HFFc6 (cell line): ENCODE measurements at regions not wholly inside any gene's neighbourhood (a gene's known extent, or its start where the extent isn't known, plus 50 kb on each side); places are given as distances from the start of the nearest gene placed in this dataset.

ENCODE experiments used
- DNase-seq: peaks from one replicate; pipeline ENCODE4 v3.0.0-alpha.2; 2018
- H3K27ac Mint-ChIP-seq: 2 replicates; pipeline ENCODE4 v1.8.0; 2020; ENCODE audit warnings: mild to moderate bottlenecking, mixed read lengths
- H3K27me3 Mint-ChIP-seq: 2 replicates; pipeline ENCODE4 v1.8.0; 2021; ENCODE audit warnings: mild to moderate bottlenecking, moderate library complexity, mixed read lengths; ENCODE audit not compliant: insufficient read depth
- H3K36me3 Mint-ChIP-seq: 2 replicates; pipeline ENCODE4 v1.8.0; 2021; ENCODE audit warnings: low read depth, mixed read lengths
- H3K4me1 Mint-ChIP-seq: 2 replicates; pipeline ENCODE4 v1.8.0; 2020; ENCODE audit warnings: low read depth, mixed read lengths
- H3K4me3 Mint-ChIP-seq: 2 replicates; pipeline ENCODE4 v1.8.0; 2020; ENCODE audit warnings: mild to moderate bottlenecking, moderate library complexity, mixed read lengths
- H3K9me3 Mint-ChIP-seq: 2 replicates; pipeline ENCODE4 v1.8.0; 2020; ENCODE audit warnings: mild to moderate bottlenecking, mixed read lengths
- TF ChIP-seq, protein P1 (sequence below): fragments of 200-600 bp; sonication (generic); IDR thresholded peaks from 2 replicates; pipeline ENCODE4 v1.5.0; 2021; ENCODE audit warnings: antibody characterized with exemption, mild to moderate bottlenecking

DNA sequence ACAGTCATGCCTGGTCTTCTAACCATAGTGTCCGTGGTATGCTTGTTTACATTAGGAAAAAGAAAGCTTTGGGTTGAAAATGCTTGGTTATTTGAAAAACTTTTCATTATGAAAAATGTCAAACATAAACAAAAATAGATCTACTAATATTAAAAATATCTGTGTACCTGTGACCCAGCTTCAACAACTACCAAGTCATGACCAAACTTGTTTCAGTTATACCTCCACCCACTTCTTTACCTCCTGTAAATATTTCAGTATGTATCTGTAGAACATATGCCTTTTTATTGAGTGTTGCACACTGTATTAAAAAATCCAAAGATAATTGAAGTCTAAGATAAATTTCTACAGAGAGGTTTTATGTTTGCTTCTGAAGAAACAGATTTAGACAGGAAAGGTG, 153.7 kb upstream of the GYPA start:
- peaks cover 15% of the 10 kb centered on the region; the same call in 1 of the 2 replicates for H3K4me1 Mint-ChIP-seq
- H3K27me3 Mint-ChIP-seq = no peaks in the 10 kb centered on the region
- H3K27ac Mint-ChIP-seq = no peak overlapping the region
- no peaks in the 10 kb centered on the region for H3K36me3 Mint-ChIP-seq
- H3K4me3 Mint-ChIP-seq = no peak overlapping the region
- H3K9me3 Mint-ChIP-seq = no peaks in the 10 kb centered on the region
- no peak for DNase-seq
- TF ChIP-seq, protein P1, sequence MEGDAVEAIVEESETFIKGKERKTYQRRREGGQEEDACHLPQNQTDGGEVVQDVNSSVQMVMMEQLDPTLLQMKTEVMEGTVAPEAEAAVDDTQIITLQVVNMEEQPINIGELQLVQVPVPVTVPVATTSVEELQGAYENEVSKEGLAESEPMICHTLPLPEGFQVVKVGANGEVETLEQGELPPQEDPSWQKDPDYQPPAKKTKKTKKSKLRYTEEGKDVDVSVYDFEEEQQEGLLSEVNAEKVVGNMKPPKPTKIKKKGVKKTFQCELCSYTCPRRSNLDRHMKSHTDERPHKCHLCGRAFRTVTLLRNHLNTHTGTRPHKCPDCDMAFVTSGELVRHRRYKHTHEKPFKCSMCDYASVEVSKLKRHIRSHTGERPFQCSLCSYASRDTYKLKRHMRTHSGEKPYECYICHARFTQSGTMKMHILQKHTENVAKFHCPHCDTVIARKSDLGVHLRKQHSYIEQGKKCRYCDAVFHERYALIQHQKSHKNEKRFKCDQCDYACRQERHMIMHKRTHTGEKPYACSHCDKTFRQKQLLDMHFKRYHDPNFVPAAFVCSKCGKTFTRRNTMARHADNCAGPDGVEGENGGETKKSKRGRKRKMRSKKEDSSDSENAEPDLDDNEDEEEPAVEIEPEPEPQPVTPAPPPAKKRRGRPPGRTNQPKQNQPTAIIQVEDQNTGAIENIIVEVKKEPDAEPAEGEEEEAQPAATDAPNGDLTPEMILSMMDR = no peak

DNA sequence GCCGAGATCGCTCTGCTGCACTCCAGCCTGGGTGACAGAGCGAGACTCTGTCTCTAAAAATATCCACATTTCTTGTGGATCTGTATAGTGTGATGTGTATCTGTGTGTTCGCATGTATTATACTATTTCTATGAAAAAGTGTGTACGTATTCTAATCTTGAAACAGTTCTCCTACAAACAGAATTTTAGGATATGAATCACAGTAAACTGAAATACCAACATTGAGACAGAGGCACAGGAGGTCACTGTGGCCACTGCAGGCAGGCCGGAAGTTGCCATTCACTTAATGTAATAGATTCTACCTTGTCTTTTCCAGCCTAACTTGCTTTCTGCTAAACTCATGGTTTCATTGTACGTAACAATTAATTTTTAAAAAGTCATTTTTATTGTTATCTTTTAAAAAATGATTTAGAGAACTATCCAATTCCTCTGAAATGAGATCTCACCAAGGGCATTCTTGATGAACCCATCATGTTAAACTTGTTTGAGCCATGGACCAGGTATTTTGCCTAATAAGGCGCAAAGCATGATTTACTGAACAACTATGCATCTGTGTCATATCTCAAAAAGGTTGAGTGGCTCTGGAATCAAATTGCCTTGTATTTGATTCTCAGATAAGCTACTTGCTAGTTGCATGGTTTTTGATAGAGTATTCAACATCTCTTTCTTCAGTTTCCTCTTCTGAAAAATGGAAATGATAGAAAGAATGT, 154.9 kb upstream of the GYPA start:
- Mint-ChIP-seq H3K4me3 (peak overlapping the region; percentile 45; the same call in 1 of the 2 replicates), H3K27me3 (no peaks in the 10 kb centered on the region), H3K36me3 (no peaks in the 10 kb centered on the region), H3K27ac (no peak overlapping the region; the same call in 1 of the 2 replicates), H3K4me1 (peaks cover 15% of the 10 kb centered on the region; the same call in 1 of the 2 replicates), H3K9me3 (no peaks in the 10 kb centered on the region)
- peak; percentile 1 for DNase-seq
- TF ChIP-seq, protein P1 = no peak

DNA sequence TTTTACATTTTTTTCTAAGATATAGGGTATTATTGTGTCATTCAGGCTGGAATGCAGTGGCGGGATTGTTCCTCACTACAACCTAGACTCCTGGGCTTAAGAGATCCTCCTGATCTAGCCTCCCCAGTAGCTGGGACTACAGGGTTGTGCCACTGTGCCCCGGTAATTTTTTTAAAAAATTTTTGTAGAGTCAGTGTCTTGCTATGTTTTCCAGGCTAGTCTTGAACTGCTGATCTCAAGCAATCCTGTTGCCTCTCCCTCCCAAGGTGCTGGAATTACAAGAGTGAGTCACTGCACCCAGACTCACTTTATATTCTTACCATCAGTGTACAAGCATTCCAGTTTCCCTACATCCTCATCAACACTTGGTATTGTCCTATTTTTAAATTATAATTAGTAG, 156.4 kb upstream of the GYPA start:
- Mint-ChIP-seq H3K36me3 (no peaks in the 10 kb centered on the region), H3K4me1 (peaks cover 15% of the 10 kb centered on the region; the same call in 1 of the 2 replicates), H3K27me3 (no peaks in the 10 kb centered on the region), H3K9me3 (peaks cover 5% of the 10 kb centered on the region), H3K4me3 (no peak overlapping the region), H3K27ac (no peak overlapping the region)
- no peak for DNase-seq
- TF ChIP-seq, protein P1 = no peak

DNA sequence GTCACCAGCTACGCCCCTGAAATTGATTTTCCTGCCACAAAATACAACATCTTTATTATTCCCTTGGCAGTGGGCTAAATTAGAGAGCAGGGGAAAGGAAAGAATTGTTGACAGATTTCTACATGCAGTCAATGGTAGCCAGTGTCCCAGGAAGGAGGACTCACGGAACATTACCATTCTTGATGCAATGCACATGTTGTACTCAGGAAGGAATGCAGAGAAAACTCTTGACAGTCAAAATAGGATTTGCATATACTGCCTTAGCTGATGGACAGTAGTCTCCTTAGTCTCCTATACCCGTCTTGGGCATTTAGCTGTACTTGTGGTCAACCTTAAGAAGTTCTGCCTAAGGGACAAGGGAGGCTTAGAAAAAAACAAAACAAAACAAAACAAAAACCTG, 158.0 kb upstream of the GYPA start:
- TF ChIP-seq, protein P1 = no peak
- no peak for DNase-seq
- Mint-ChIP-seq H3K4me3 (no peak overlapping the region), H3K27ac (no peak overlapping the region), H3K36me3 (no peaks in the 10 kb centered on the region), H3K9me3 (peaks cover 8% of the 10 kb centered on the region), H3K4me1 (peaks cover 14% of the 10 kb centered on the region; the same call in 1 of the 2 replicates), H3K27me3 (no peaks in the 10 kb centered on the region)

DNA sequence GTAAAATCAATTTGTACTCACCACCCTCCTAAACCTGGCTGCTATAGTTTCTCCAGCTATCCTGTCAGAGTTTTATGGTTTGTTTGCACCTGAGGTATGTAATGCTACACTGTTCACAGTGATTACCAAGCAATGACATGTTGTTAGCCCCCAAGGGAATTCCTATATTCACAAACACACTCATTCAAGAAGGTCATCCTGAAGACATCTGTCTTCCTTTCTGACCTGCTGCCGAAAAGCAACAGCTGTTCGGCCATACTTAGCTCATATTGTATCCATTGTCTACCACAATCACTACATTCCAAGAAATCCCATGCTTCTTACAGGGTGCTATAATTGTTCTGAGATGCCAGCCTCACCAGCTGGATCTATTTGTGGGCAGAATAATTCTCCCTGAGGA, 160.1 kb upstream of the GYPA start:
- Mint-ChIP-seq H3K27me3 (no peaks in the 10 kb centered on the region), H3K36me3 (no peaks in the 10 kb centered on the region), H3K9me3 (peaks cover 8% of the 10 kb centered on the region), H3K27ac (no peak overlapping the region), H3K4me3 (peak overlapping the region; percentile 4; the same call in 1 of the 2 replicates), H3K4me1 (peaks cover 2% of the 10 kb centered on the region; the same call in 1 of the 2 replicates)
- DNase-seq = no peak
- TF ChIP-seq, protein P1 = no peak
